Stomach (tissue), 4 donors: ENCODE measurements at regions not wholly inside any gene's neighbourhood (a gene's known extent, or its start where the extent isn't known, plus 50 kb on each side); places are given as distances from the start of the nearest gene placed in this dataset.

Experiments
- EP300 ChIP-seq: sonication (generic); formaldehyde crosslinking; IDR thresholded peaks from one replicate; pipeline ENCODE4 v1.6.1; 2017; ENCODE audit warnings: antibody characterized with exemption
- POLR2A ChIP-seq, 4 donors: fragments of 450-650 bp; IDR thresholded peaks; one replicate each; pipeline ENCODE4 v1.6.1; 2016; ENCODE audit warnings: antibody characterized with exemption in 4 of 4, control low read depth in 2 of 4, mild to moderate bottlenecking in 1 of 4, moderate library complexity in 1 of 4
- POLR2AphosphoS5 ChIP-seq, 3 donors: sonication (generic); formaldehyde crosslinking; IDR thresholded peaks; one replicate each; pipeline ENCODE4 v1.6.1; 2016; ENCODE audit warnings: antibody characterized with exemption in 3 of 3
- TF ChIP-seq, protein P1 (sequence below), 7 experiments: fragments of 450-650 bp in 4 of 7; fragments of 200-600 bp in 3 of 7; sonication (generic) in 3 of 7; IDR thresholded peaks; one replicate each; pipeline ENCODE4 v1.5.1; 2016 to 2019; ENCODE audit warnings: antibody characterized with exemption in 7 of 7, control low read depth in 2 of 7, mild to moderate bottlenecking in 1 of 7

DNA sequence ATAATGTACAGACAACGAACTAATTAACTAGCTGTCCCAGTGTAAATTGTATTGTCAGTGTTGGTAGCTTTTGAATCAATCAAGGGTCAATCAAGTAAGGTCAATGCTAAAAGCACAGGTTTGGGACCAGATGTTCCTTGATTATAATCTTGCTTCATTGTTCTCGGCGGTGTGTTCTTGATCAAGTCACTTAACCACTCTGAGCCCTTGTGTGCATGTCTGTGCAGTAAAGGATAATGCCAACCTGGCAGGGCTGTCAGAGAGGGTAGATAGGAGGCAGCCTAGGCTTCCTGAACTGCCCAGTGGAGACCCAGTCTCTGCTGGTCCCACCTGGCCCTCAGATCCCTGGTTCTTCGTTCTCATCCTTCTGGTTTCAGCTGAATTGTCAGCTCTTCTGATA is 221.0 kb downstream of the EMX2 start:
- TF ChIP-seq, protein P1, sequence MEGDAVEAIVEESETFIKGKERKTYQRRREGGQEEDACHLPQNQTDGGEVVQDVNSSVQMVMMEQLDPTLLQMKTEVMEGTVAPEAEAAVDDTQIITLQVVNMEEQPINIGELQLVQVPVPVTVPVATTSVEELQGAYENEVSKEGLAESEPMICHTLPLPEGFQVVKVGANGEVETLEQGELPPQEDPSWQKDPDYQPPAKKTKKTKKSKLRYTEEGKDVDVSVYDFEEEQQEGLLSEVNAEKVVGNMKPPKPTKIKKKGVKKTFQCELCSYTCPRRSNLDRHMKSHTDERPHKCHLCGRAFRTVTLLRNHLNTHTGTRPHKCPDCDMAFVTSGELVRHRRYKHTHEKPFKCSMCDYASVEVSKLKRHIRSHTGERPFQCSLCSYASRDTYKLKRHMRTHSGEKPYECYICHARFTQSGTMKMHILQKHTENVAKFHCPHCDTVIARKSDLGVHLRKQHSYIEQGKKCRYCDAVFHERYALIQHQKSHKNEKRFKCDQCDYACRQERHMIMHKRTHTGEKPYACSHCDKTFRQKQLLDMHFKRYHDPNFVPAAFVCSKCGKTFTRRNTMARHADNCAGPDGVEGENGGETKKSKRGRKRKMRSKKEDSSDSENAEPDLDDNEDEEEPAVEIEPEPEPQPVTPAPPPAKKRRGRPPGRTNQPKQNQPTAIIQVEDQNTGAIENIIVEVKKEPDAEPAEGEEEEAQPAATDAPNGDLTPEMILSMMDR (IDR thresholded peaks at IDR 0.05), result no peak
- TF ChIP-seq EP300 (no peak), POLR2AphosphoS5 (IDR thresholded peaks at IDR 0.05) (no peak), POLR2A (IDR thresholded peaks at IDR 0.05) (no peak)
